ENCODE measurements at regions not wholly inside any gene's neighbourhood (a gene's known extent, or its start where the extent isn't known, plus 50 kb on each side); places are given as distances from the start of the nearest gene placed in this dataset.

DNA sequence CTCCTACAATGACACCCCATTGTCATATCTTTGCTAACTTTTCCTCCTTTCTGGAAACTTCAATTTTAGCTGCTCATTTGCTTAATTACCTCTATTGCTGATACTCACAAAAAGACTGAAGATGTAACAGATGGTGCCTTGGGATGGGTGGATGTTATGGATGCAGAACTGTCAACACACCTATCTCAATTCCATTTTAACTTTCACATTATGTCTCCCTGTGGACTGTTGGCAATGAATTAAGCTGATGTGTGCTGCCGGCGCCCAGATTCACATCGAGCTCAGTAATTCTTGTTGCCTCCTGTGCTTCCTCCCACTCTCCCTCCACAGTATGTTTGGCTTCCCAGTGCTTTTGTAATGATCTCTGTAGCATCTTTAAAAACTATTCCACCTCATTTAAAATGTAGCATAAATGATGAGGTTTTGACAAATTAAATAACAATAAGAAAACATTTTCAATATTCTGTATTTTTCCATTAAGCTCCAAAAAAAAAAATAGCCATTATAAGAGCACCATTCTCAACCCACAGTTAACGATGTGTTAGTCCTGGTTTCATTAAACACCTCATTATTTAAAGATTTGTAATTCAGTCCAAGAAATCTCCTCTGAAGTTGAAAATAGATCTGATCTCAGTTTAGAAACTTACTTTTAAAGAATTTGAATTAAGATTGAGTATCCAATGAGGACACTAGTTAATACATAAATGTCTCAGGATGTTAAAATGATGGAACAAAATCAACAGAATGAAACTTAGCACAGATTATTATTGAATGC lies 99.9 kb upstream of the FAM216B start:
- CTCF ChIA-PET, result no interaction called here

DNA sequence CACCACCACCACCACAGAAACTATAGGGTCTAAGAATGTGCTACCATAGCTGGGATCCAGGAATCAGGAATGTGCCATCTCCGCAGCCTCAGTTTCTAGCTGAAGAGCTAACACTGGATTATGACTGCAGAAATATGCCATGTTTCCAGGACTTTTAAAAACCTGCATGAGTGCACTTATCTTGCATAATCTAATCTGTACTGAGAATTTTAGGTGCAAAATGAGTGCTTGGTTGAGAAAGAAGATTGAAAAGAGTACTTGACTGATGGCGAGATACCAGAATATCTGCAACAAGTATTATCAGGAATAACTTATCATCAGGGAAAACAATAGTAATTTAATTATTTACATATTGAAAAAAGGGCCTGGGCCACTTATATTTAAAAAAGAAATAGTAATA lies 97.2 kb upstream of the FAM216B start:
- intact Hi-C loops (cut with micrococcal nuclease; ENCODE audit: unreplicated experiment), result no loop called here
- ChIA-PET CTCF (no interaction called here), POLR2A (ENCODE audit: low non-redundant PET) (no interaction called here)
- no TSS peak for BruUV-seq (replicated peaks)
- DNase-seq (ENCODE audit: low spot score), result no peak
- TF ChIP-seq, protein P1, sequence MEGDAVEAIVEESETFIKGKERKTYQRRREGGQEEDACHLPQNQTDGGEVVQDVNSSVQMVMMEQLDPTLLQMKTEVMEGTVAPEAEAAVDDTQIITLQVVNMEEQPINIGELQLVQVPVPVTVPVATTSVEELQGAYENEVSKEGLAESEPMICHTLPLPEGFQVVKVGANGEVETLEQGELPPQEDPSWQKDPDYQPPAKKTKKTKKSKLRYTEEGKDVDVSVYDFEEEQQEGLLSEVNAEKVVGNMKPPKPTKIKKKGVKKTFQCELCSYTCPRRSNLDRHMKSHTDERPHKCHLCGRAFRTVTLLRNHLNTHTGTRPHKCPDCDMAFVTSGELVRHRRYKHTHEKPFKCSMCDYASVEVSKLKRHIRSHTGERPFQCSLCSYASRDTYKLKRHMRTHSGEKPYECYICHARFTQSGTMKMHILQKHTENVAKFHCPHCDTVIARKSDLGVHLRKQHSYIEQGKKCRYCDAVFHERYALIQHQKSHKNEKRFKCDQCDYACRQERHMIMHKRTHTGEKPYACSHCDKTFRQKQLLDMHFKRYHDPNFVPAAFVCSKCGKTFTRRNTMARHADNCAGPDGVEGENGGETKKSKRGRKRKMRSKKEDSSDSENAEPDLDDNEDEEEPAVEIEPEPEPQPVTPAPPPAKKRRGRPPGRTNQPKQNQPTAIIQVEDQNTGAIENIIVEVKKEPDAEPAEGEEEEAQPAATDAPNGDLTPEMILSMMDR (conservative IDR thresholded peaks at IDR 0.05; ENCODE audit: low read depth, low read length), result no peak
- Histone ChIP-seq H3K27ac (ENCODE audit: low read depth, low read length, poor library complexity, severe bottlenecking) (no peak overlapping the region), H3K36me3 (ENCODE audit: insufficient read depth, low read length, poor library complexity, severe bottlenecking) (no peaks in the 10 kb centered on the region), H3K9me3 (ENCODE audit: low read depth, low read length, poor library complexity, severe bottlenecking) (no peaks in the 10 kb centered on the region), H3K4me1 (ENCODE audit: insufficient read depth, low read length, poor library complexity, severe bottlenecking) (no peaks in the 10 kb centered on the region), H3K27me3 (replicated peaks; ENCODE audit: insufficient read depth, low read depth, low read length, poor library complexity) (peaks cover 12% of the 10 kb centered on the region), H3K4me3 (ENCODE audit: low read depth, low read length, poor library complexity, severe bottlenecking) (no peak overlapping the region)

More for the DNA sequence above, 99.9 kb upstream of the FAM216B start:
- no TSS peak for BruUV-seq (replicated peaks)
- TF ChIP-seq EZH2 (IDR thresholded peaks at IDR 0.05; ENCODE audit: borderline replicate concordance, low read depth, low read length, poor library complexity, severe bottlenecking), result no peak
- TF ChIP-seq, protein P1 (conservative IDR thresholded peaks at IDR 0.05; ENCODE audit: low read depth, low read length), result no peak
- intact Hi-C loops (cut with micrococcal nuclease; ENCODE audit: unreplicated experiment), result no loop called here
- H3K4me3 ChIP-seq (ENCODE audit: low read depth, low read length, poor library complexity, severe bottlenecking), result no peak overlapping the region
- no peaks in the 10 kb centered on the region for H3K9me3 ChIP-seq (ENCODE audit: low read depth, low read length, poor library complexity, severe bottlenecking)
- no peak for DNase-seq (ENCODE audit: low spot score)
- no peaks in the 10 kb centered on the region for H3K4me1 ChIP-seq (ENCODE audit: insufficient read depth, low read length, poor library complexity, severe bottlenecking)
- H3K27ac ChIP-seq (ENCODE audit: low read depth, low read length, poor library complexity, severe bottlenecking), result no peak overlapping the region
- POLR2A ChIA-PET (ENCODE audit: low non-redundant PET), result no interaction called here
- H3K27me3 ChIP-seq (replicated peaks; ENCODE audit: insufficient read depth, low read depth, low read length, poor library complexity), result peaks cover 12% of the 10 kb centered on the region
- H3K36me3 ChIP-seq (ENCODE audit: insufficient read depth, low read length, poor library complexity, severe bottlenecking), result no peaks in the 10 kb centered on the region

DNA sequence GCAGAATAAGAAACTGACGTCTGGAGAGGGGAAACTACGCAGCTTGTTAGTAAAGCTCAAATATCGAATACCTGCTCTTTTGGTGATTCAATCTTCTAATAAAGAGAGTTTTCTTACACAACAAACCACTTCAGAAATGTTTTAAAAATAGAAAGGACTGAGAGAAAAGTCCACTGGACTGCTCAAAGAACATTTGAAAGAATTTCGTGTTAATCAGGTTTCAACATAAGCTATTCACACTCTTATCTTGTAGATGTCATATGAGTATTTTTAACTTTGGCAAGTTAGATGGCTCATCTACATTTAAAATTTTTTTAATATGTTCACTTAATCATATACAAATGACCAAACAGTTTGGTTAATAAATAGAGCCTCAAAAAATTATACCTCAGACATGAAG lies 95.6 kb upstream of the FAM216B start:
- no peaks in the 10 kb centered on the region for H3K9me3 ChIP-seq (ENCODE audit: low read depth, low read length, poor library complexity, severe bottlenecking)
- no peak overlapping the region for H3K4me3 ChIP-seq (ENCODE audit: low read depth, low read length, poor library complexity, severe bottlenecking)
- peaks cover 12% of the 10 kb centered on the region for H3K27me3 ChIP-seq (replicated peaks; ENCODE audit: insufficient read depth, low read depth, low read length, poor library complexity)
- ChIA-PET POLR2A (ENCODE audit: low non-redundant PET) (no interaction called here), CTCF (no interaction called here)
- no TSS peak for BruUV-seq (replicated peaks)
- no peak for DNase-seq (ENCODE audit: low spot score)
- TF ChIP-seq, protein P1 (conservative IDR thresholded peaks at IDR 0.05; ENCODE audit: low read depth, low read length), result no peak
- TF ChIP-seq EZH2 (IDR thresholded peaks at IDR 0.05; ENCODE audit: borderline replicate concordance, low read depth, low read length, poor library complexity, severe bottlenecking), result no peak
- H3K27ac ChIP-seq (ENCODE audit: low read depth, low read length, poor library complexity, severe bottlenecking), result no peak overlapping the region
- intact Hi-C loops (cut with micrococcal nuclease; ENCODE audit: unreplicated experiment), result no loop called here
- H3K36me3 ChIP-seq (ENCODE audit: insufficient read depth, low read length, poor library complexity, severe bottlenecking), result no peaks in the 10 kb centered on the region
- no peaks in the 10 kb centered on the region for H3K4me1 ChIP-seq (ENCODE audit: insufficient read depth, low read length, poor library complexity, severe bottlenecking)
